ENCODE measurements at regions not wholly inside any gene's neighbourhood (a gene's known extent, or its start where the extent isn't known, plus 50 kb on each side); places are given as distances from the start of the nearest gene placed in this dataset.

GRCh38 chr13:109917422-109917821, 131.0 kb upstream of the IRS2 start:
- no peak overlapping the region for H3K4me3 ChIP-seq (replicated peaks; ENCODE audit: low read depth, low read length)
- no peak for DNase-seq (ENCODE audit: low read depth)
- TF ChIP-seq, protein P1, sequence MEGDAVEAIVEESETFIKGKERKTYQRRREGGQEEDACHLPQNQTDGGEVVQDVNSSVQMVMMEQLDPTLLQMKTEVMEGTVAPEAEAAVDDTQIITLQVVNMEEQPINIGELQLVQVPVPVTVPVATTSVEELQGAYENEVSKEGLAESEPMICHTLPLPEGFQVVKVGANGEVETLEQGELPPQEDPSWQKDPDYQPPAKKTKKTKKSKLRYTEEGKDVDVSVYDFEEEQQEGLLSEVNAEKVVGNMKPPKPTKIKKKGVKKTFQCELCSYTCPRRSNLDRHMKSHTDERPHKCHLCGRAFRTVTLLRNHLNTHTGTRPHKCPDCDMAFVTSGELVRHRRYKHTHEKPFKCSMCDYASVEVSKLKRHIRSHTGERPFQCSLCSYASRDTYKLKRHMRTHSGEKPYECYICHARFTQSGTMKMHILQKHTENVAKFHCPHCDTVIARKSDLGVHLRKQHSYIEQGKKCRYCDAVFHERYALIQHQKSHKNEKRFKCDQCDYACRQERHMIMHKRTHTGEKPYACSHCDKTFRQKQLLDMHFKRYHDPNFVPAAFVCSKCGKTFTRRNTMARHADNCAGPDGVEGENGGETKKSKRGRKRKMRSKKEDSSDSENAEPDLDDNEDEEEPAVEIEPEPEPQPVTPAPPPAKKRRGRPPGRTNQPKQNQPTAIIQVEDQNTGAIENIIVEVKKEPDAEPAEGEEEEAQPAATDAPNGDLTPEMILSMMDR (IDR thresholded peaks at IDR 0.05; ENCODE audit: low read length, missing control alignments): no peak

DNA sequence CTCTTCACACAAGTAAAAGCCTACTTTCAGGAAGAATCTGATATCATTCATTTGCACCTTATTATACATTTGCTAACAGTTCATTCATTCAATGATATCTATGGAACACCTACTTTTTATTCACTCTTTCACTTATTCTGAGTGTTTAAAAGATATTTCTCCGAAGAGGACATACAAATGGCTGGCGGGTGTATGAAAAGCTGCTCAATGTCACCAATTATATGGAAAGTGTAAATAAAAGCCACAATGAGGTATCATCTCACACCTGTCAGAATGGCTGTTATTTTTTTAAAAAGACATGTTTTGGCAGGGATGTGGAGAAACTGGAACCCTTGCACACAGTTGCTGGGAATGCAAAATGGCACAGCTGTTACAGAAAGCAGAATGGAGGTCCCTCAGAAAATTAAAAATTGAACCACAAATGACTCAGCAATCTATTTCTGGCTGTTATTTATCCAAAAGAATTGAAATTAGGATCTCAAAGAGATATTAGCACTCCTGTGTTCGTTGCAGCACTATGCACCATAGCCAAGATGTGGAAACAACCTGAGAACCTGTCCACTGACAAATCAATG, 127.6 kb upstream of the IRS2 start:
- TF ChIP-seq, protein P1 (IDR thresholded peaks at IDR 0.05; ENCODE audit: low read length, missing control alignments): no peak

DNA sequence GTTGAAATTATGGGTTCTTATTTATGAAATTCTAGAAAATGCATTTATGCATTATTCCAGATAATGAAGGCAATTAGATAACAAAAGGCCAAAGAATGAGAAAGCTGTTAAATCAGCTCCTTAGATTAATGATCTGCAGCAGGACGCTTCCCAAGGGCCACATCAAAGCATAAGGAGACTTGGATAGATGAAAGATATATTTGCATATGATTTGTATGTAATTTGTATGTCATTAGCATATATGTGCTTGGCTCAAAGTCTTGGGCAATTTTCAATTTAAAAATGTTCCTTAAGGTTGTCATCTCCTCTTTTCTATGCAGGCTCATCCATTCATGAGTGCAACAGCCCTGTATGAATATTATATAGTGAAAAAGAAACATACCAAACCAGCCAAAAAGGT, 126.8 kb upstream of the IRS2 start:
- TF ChIP-seq, protein P1 (IDR thresholded peaks at IDR 0.05; ENCODE audit: low read length, missing control alignments): no peak
- no peak for DNase-seq (ENCODE audit: low read depth)
- no peak overlapping the region for H3K4me3 ChIP-seq (replicated peaks; ENCODE audit: low read depth, low read length)

More for the DNA sequence above, 127.6 kb upstream of the IRS2 start:
- no peak overlapping the region for H3K4me3 ChIP-seq (replicated peaks; ENCODE audit: low read depth, low read length)
- DNase-seq (ENCODE audit: low read depth): no peak

GRCh38 chr13:109910194-109910593, 123.8 kb upstream of the IRS2 start:
- no peak overlapping the region for H3K4me3 ChIP-seq (replicated peaks; ENCODE audit: low read depth, low read length)
- peak; percentile 10 for DNase-seq (ENCODE audit: low read depth)
- TF ChIP-seq, protein P1 (IDR thresholded peaks at IDR 0.05; ENCODE audit: low read length, missing control alignments): no peak

- TF ChIP-seq, protein P1 (IDR thresholded peaks at IDR 0.05; ENCODE audit: low read length, missing control alignments): no peak
- no peak overlapping the region for H3K4me3 ChIP-seq (replicated peaks; ENCODE audit: low read depth, low read length)
- no peak for DNase-seq (ENCODE audit: low read depth)
Observed at GRCh38 chr13:109906976-109907375, 120.6 kb upstream of the IRS2 start.

DNA sequence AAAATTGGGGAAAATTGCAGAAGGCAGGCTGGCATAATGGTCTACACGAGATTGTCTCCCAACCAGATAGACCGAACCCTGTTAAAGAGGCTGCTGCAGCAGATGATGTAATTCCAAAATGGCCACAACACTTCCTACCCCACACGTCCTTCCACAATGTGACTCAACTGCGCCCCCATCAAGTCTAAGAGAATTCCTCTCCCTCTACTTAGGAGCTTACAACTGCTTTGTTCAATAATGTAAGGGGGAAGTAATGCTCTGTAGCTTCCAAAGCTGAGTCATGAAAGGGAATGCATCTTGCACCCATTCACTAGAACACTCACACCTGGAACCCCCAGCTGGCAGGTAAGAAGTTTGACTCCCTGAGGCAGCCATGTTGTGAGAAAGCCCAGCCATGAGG, 117.8 kb upstream of the IRS2 start:
- TF ChIP-seq, protein P1 (IDR thresholded peaks at IDR 0.05; ENCODE audit: low read length, missing control alignments): no peak
- no peak overlapping the region for H3K4me3 ChIP-seq (replicated peaks; ENCODE audit: low read depth, low read length)
- DNase-seq (ENCODE audit: low read depth): no peak

- DNase-seq (ENCODE audit: low read depth): no peak
- H3K4me3 ChIP-seq (replicated peaks; ENCODE audit: low read depth, low read length): no peak overlapping the region
- TF ChIP-seq, protein P1 (IDR thresholded peaks at IDR 0.05; ENCODE audit: low read length, missing control alignments): no peak
Observed at GRCh38 chr13:109900741-109901140, 114.4 kb upstream of the IRS2 start.
